Activated naive CD8-positive, alpha-beta T cell (primary cell): ENCODE measurements at regions not wholly inside any gene's neighbourhood (a gene's known extent, or its start where the extent isn't known, plus 50 kb on each side); places are given as distances from the start of the nearest gene placed in this dataset.
"Not testable (repeated sequence)": the region's sequence is repeated elsewhere in the genome, so short reads cannot be mapped to it uniquely, and the experiment has no call there.

ENCODE experiments used
- H3K27ac Mint-ChIP-seq: one replicate; pipeline ENCODE4 v1.8.0; 2021; ENCODE audit warnings: mixed read lengths
- H3K27me3 Mint-ChIP-seq: one replicate; pipeline ENCODE4 v1.8.0; 2021; ENCODE audit warnings: mixed read lengths
- H3K36me3 Mint-ChIP-seq: one replicate; pipeline ENCODE4 v1.8.0; 2021; ENCODE audit warnings: mixed read lengths
- H3K4me1 Mint-ChIP-seq: one replicate; pipeline ENCODE4 v1.8.0; 2021; ENCODE audit warnings: low read depth, mixed read lengths
- H3K4me3 Mint-ChIP-seq: one replicate; pipeline ENCODE4 v1.8.0; 2021; ENCODE audit warnings: mild to moderate bottlenecking, mixed read lengths
- H3K9me3 Mint-ChIP-seq: one replicate; pipeline ENCODE4 v1.8.0; 2021; ENCODE audit warnings: low read depth, mixed read lengths

- peaks cover 5% of the 10 kb centered on the region for H3K9me3 Mint-ChIP-seq
These were observed 50.5 kb upstream of the FOXP2 start for GRCh38 chr7:114364151-114364550.

DNA sequence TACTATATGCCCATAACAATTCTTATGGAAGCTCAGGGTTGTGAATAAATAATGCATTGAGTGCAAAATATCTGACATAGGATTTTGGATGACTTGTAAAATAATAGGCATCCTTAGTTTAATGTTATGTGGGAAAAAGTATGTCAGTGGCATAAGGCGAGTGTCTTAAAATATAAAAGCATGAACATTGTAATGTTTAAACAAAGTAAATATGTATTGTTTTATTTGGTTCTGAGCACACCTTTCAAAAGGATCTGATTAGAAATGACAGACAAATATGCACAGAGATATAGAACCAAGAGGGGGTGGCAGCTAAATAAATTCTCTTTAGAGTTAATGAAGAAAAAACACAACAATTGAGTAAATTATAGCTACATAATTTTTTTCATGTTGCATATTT is 51.3 kb upstream of the FOXP2 start:
- Mint-ChIP-seq H3K4me1 (no peaks in the 10 kb centered on the region), H3K27me3 (no peaks in the 10 kb centered on the region)

More at GRCh38 chr7:114364151-114364550, 50.5 kb upstream of the FOXP2 start:
- Mint-ChIP-seq H3K36me3 (no peaks in the 10 kb centered on the region), H3K27me3 (no peaks in the 10 kb centered on the region), H3K4me3 (no peak overlapping the region), H3K4me1 (no peaks in the 10 kb centered on the region), H3K27ac (no peak overlapping the region)

GRCh38 chr7:114358911-114359310 is 55.7 kb upstream of the FOXP2 start:
- Mint-ChIP-seq H3K4me1 (no peaks in the 10 kb centered on the region), H3K4me3 (no peak overlapping the region), H3K36me3 (no peaks in the 10 kb centered on the region), H3K9me3 (peaks cover 5% of the 10 kb centered on the region), H3K27me3 (no peaks in the 10 kb centered on the region), H3K27ac (no peak overlapping the region)

More for the DNA sequence above, 51.3 kb upstream of the FOXP2 start:
- H3K27ac Mint-ChIP-seq: no peak overlapping the region
- H3K9me3 Mint-ChIP-seq: peaks cover 5% of the 10 kb centered on the region
- H3K4me3 Mint-ChIP-seq: no peak overlapping the region
- H3K36me3 Mint-ChIP-seq: no peaks in the 10 kb centered on the region

- no peaks in the 10 kb centered on the region for H3K36me3 Mint-ChIP-seq
- H3K27me3 Mint-ChIP-seq: no peaks in the 10 kb centered on the region
- no peaks in the 10 kb centered on the region for H3K4me1 Mint-ChIP-seq
- peaks cover 5% of the 10 kb centered on the region for H3K9me3 Mint-ChIP-seq
- no peak overlapping the region for H3K27ac Mint-ChIP-seq
- H3K4me3 Mint-ChIP-seq: no peak overlapping the region
These were observed 58.5 kb upstream of the FOXP2 start for GRCh38 chr7:114356133-114356532.

DNA sequence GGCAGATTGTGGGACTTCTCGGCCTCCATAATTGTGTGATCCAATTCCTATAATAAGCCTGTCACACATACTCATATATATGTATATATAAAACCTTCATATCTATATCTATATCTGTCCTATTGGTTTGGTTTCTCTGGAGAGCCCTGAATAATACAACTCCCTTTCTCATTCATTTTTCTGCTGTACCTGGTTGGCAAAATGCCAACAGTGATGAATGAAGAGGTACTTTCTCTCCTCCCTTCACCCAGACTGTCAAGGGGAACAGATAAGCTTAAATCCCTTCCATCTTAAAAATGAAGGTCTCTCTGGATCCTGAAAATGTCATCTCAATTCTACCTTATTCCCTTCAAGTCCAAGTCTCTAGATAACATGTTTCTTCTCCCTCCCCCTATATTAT is 60.3 kb upstream of the FOXP2 start:
- H3K27me3 Mint-ChIP-seq: no peaks in the 10 kb centered on the region
- no peaks in the 10 kb centered on the region for H3K36me3 Mint-ChIP-seq
- no peaks in the 10 kb centered on the region for H3K9me3 Mint-ChIP-seq
- H3K4me1 Mint-ChIP-seq: no peaks in the 10 kb centered on the region
- no peak overlapping the region for H3K4me3 Mint-ChIP-seq
- no peak overlapping the region for H3K27ac Mint-ChIP-seq

DNA sequence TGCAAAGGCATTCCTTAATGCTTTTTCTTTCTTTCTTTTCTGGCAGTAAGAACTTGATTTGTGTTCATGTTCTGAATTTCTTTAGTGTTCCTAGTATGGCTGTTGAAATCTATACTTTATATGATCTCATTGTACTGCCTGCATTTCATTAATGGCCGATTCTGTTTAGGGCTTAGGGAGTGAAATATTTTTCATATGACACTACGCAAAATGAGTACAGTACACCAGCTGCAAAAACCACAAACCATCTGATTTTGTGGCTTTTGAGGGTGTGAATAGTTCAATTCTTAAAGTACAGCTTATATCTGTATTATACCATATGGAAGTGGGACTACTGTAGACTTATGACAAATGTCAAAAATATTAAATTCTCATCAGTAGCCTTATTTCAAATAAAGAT is 69.1 kb upstream of the FOXP2 start:
- H3K4me3 Mint-ChIP-seq: no peak overlapping the region
- H3K27me3 Mint-ChIP-seq: no peaks in the 10 kb centered on the region

DNA sequence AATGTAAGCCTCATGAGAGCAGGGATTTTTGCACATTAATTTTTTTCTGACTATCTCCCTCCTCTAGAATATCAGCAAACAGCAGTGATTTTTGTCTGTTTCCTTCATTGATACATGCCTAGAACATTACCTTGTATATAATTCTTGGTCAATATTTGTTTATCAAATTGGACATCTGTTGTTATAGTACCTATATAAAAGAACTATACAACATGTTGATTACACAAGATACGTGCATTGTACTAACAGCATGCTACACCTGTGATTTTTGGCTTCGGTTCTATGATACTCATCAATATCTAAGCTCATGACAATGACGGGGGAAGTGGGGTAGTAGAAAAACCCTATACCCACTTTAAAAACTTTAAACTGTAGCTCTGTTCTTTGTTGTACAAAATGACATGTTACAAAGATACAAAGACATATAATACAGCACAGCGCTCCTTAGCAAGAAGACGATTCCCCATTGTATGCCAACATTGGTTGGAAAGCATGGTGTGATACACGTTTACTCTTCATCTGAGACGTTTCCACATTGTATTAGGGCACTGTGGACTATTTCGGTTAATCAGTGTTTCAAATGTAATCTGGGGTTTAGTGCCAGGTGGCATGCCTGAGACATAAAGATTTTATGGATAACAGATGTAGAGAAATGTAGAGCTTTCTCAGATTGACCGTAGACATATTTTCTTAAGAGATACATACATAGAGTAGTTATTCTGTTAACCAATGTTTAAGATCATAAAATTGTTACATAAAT is 70.5 kb upstream of the FOXP2 start:
- Mint-ChIP-seq H3K4me1 (no peaks in the 10 kb centered on the region), H3K27me3 (no peaks in the 10 kb centered on the region), H3K36me3 (no peaks in the 10 kb centered on the region), H3K27ac (no peak overlapping the region), H3K4me3 (no peak overlapping the region), H3K9me3 (peaks cover 2% of the 10 kb centered on the region)

More for the DNA sequence above, 69.1 kb upstream of the FOXP2 start:
- Mint-ChIP-seq H3K4me1 (no peaks in the 10 kb centered on the region), H3K36me3 (no peaks in the 10 kb centered on the region), H3K27ac (no peak overlapping the region), H3K9me3 (peaks cover 2% of the 10 kb centered on the region)

DNA sequence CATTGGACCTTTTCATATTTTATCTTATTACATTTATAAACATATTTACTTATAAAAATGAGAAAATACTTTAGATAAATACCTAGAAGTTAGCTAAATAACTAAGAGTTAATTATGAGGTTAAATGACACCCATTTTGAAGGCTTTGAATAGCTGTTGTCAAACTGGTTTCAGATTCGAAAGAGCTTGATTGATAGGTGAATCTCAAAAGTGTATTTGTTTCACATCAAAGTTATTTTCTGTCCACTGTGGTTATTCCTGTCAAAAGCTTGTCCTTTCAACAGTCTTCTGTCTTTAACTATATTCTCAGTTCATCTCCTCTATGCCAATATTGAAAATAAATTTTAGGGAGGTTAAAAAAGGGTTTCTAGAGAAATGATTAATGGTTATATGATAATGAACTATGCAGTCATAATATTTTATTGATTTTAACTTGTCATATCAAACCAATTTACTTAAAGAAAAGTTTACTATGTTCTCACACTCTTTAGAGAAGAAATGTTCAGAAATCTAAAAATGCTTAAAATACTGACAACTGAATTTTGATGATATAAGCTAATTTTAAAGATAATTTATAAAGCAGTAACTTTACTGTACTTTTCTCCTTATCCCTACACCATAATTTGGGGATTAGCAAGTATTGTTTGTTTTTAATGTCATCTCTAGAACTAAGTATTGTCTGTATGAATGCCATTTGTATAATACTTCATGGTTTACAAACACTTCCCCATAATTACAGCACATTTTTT is 72.0 kb upstream of the FOXP2 start:
- Mint-ChIP-seq H3K4me3 (no peak overlapping the region), H3K27ac (no peak overlapping the region), H3K4me1 (no peaks in the 10 kb centered on the region), H3K27me3 (no peaks in the 10 kb centered on the region), H3K36me3 (no peaks in the 10 kb centered on the region), H3K9me3 (peaks cover 2% of the 10 kb centered on the region)

GRCh38 chr7:114341648-114342047 is 73.0 kb upstream of the FOXP2 start:
- Mint-ChIP-seq H3K27ac (no peak overlapping the region), H3K4me1 (no peaks in the 10 kb centered on the region), H3K9me3 (peaks cover 2% of the 10 kb centered on the region), H3K36me3 (no peaks in the 10 kb centered on the region), H3K27me3 (no peaks in the 10 kb centered on the region), H3K4me3 (no peak overlapping the region)

DNA sequence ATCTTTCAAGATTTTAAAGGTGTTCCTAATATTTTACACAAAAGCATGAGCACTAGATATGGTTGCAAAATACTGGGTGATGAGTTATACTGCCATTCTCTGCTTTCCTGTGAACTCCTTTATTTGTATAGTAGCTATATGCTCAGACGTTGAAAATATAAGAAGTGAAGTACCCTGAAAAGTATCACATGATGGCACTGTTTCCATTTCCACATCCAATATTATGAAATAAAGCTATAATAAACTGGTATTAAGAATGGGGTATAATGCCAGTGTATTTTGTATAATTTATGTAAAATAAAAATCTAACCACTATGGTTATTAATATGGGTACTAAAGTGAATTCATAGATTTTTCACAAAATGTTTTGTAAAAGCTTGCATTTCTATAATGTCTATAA is 79.6 kb upstream of the FOXP2 start:
- no peak overlapping the region for H3K4me3 Mint-ChIP-seq
- H3K4me1 Mint-ChIP-seq: no peaks in the 10 kb centered on the region
- no peak overlapping the region for H3K27ac Mint-ChIP-seq
- H3K27me3 Mint-ChIP-seq: no peaks in the 10 kb centered on the region
- no peaks in the 10 kb centered on the region for H3K36me3 Mint-ChIP-seq
- H3K9me3 Mint-ChIP-seq: no peaks in the 10 kb centered on the region

- H3K4me1 Mint-ChIP-seq, H3K36me3 Mint-ChIP-seq, H3K4me3 Mint-ChIP-seq, H3K27me3 Mint-ChIP-seq, H3K9me3 Mint-ChIP-seq, H3K27ac Mint-ChIP-seq: not testable (repeated sequence)
These were observed 85.2 kb upstream of the FOXP2 start for GRCh38 chr7:114329458-114329857.

DNA sequence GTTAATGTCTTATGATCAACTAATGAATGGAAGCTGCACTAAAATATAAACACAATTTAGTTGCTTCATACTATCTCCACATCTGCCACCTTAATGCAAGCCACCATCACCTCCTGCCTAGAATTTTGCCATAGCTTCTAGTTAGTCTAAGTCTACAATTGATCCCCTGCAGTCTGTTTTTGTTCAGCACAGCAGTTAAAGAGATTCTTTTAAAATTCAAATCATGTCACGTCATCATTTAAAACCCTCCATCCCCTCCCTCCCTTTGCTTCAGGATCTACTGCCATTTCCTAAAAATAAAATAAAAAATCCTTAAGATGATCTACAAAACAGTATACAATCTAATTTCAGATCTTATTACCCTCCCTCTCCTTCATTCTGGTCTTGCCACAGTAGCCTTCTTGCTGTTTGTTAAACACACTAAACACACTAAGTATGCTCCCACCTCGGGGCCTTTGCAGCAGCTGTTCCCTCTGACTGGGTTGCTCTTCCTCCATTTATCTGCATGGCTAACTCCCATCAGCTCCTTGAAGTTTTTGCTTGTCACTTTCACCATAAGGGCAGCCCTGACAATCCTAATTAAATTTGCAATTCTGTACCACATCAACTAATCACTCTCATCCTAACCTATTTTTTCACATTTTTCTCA is 97.0 kb upstream of the FOXP2 start:
- Mint-ChIP-seq H3K4me3 (no peak overlapping the region), H3K36me3 (no peaks in the 10 kb centered on the region), H3K27me3 (no peaks in the 10 kb centered on the region), H3K4me1 (no peaks in the 10 kb centered on the region), H3K9me3 (no peaks in the 10 kb centered on the region), H3K27ac (no peak overlapping the region)

DNA sequence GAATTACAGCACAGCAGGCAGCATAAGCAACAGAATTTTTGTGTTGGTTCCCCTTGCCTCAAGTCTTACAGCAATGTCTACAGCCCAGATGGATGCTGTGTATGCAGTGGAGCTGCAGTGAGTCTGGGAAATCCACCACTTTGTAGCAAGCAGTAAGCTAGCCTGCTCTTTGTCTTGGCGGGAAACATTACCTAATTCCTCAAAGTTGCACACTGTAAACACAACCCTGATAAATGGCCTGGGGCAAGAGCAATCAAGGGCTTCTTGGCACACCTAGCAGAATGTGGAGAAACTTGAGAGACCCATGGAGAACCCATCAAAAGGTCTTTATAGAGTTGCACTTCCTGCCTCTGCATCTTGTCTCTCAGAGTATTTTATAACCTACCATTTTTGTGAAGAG is 102.0 kb upstream of the FOXP2 start:
- H3K27me3 Mint-ChIP-seq: no peaks in the 10 kb centered on the region
- H3K4me1 Mint-ChIP-seq: no peaks in the 10 kb centered on the region

GRCh38 chr7:114310345-114311110 is 104.1 kb upstream of the FOXP2 start:
- H3K4me1 Mint-ChIP-seq: no peaks in the 10 kb centered on the region
- H3K36me3 Mint-ChIP-seq: no peaks in the 10 kb centered on the region
- no peak overlapping the region for H3K27ac Mint-ChIP-seq
- H3K4me3 Mint-ChIP-seq: no peak overlapping the region
- no peaks in the 10 kb centered on the region for H3K9me3 Mint-ChIP-seq
- no peaks in the 10 kb centered on the region for H3K27me3 Mint-ChIP-seq

More for the DNA sequence above, 102.0 kb upstream of the FOXP2 start:
- H3K4me3 Mint-ChIP-seq: no peak overlapping the region
- H3K27ac Mint-ChIP-seq: no peak overlapping the region
- H3K9me3 Mint-ChIP-seq: no peaks in the 10 kb centered on the region
- no peaks in the 10 kb centered on the region for H3K36me3 Mint-ChIP-seq

- no peak overlapping the region for H3K27ac Mint-ChIP-seq
- H3K4me3 Mint-ChIP-seq: no peak overlapping the region
- no peaks in the 10 kb centered on the region for H3K9me3 Mint-ChIP-seq
- H3K27me3 Mint-ChIP-seq: no peaks in the 10 kb centered on the region
- no peaks in the 10 kb centered on the region for H3K4me1 Mint-ChIP-seq
- H3K36me3 Mint-ChIP-seq: no peaks in the 10 kb centered on the region
These were observed 104.9 kb upstream of the FOXP2 start for GRCh38 chr7:114309729-114310128.
